ENCODE measurements at regions not wholly inside any gene's neighbourhood (a gene's known extent, or its start where the extent isn't known, plus 50 kb on each side); places are given as distances from the start of the nearest gene placed in this dataset.

DNA sequence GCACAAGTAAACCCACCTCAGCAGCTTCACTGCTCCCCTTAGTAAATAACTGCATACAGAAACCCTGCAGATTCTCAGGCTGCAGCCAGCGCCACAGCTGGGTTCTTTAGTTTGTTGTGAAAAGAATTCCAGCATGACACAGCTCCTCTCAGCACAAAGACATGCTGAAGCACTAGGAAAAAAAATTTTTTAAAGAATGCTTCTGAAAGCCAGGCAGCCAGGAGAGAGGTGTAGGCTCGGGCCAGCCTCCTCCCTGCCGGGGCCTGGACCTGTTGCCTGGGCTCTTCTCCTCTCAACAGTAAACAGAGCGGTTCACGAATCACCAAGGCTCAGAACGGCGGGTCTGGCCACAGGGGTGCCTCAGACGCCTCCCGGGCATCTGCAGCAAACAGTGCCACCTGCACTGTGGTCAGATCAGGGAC, 95.7 kb upstream of the POU3F3 start:
- TF ChIP-seq OSR1 (CRISPR knock-in tag; IDR thresholded peaks at IDR 0.05) (no peak), ESRRG (CRISPR knock-in tag; IDR thresholded peaks at IDR 0.05) (no peak), ARNTL (CRISPR knock-in tag; IDR thresholded peaks at IDR 0.05; ENCODE audit: borderline replicate concordance, low read depth) (no peak)

Data from SK-N-SH treated with all-trans-retinoic acid at 6 μM for 48 hours (cell line).